Gastrocnemius medialis (tissue), 4 donors: ENCODE measurements at regions not wholly inside any gene's neighbourhood (a gene's known extent, or its start where the extent isn't known, plus 50 kb on each side); places are given as distances from the start of the nearest gene placed in this dataset.

Experiments used
- ATAC-seq, 2 donors: fragments of 150-250 bp; one replicate each; pipeline ENCODE4 v1.9.1; 2016
- DNase-seq, 2 donors: peaks; one replicate each; pipeline ENCODE4 v3.0.0-alpha.2; 2019
- H3K27ac ChIP-seq, 4 donors: fragments of 200-600 bp; sonication (generic); 1 replicate in 1 of 4; 2 replicates in 3 of 4; pipeline ENCODE4 v1.5.1; 2016 to 2018; ENCODE audit warnings: mild to moderate bottlenecking in 2 of 4, moderate library complexity in 1 of 4
- H3K27me3 ChIP-seq, 3 donors: fragments of 200-600 bp; sonication (generic) in 2 of 3; 1 replicate in 1 of 3; 2 replicates in 2 of 3; pipeline versions ENCODE4 v1.5.1 to v1.6.0; 2016 to 2019; ENCODE audit warnings: mild to moderate bottlenecking in 1 of 3, moderate library complexity in 1 of 3
- H3K36me3 ChIP-seq, 2 donors: fragments of 200-600 bp; sonication (generic) in 1 of 2; one replicate each; pipeline ENCODE4 v1.5.1; 2017 to 2018
- H3K4me1 ChIP-seq, 2 donors: fragments of 200-600 bp; sonication (generic) in 1 of 2; one replicate each; pipeline ENCODE4 v1.5.1; 2016 to 2017; ENCODE audit warnings: mild to moderate bottlenecking in 2 of 2
- H3K4me3 ChIP-seq, 4 donors: fragments of 200-600 bp; sonication (generic) in 3 of 4; 1 replicate in 1 of 4; 2 replicates in 3 of 4; pipeline ENCODE4 v1.5.1; 2016 to 2019; ENCODE audit warnings: mild to moderate bottlenecking in 2 of 4
- H3K9me3 ChIP-seq, 3 donors: fragments of 200-600 bp; sonication (generic) in 2 of 3; 1 replicate in 1 of 3; 2 replicates in 2 of 3; pipeline ENCODE4 v1.5.1; 2016 to 2019
- CTCF ChIP-seq, 5 experiments: fragments of 450-650 bp in 3 of 5; fragments of 200-600 bp in 2 of 5; sonication (generic) in 2 of 5; IDR thresholded peaks in 4 of 5; conservative IDR thresholded peaks in 1 of 5; 1 replicate in 4 of 5; 2 replicates in 1 of 5; pipeline ENCODE4 v1.5.1; 2016 to 2019; ENCODE audit warnings: antibody characterized with exemption in 5 of 5, mild to moderate bottlenecking in 3 of 5, moderate library complexity in 3 of 5
- POLR2A ChIP-seq, 2 donors: fragments of 450-650 bp; IDR thresholded peaks; one replicate each; pipeline ENCODE4 v1.6.1; 2017; ENCODE audit warnings: antibody characterized with exemption in 2 of 2, mild to moderate bottlenecking in 2 of 2, moderate library complexity in 2 of 2
- in situ Hi-C, 4 donors: fragments of 200-750 bp; cut with MboI; loops; one replicate each; pipeline versions ENCODE4 v1.15.0 to v1.8.0; 2017; ENCODE audit warnings: low sequenced_read_pairs in 4 of 4
- intact Hi-C: fragments of 100-400 bp; cut with DNase I; formaldehyde crosslinking; loops from one replicate; pipeline ENCODE4 v1.15.1; 2023; ENCODE audit warnings: low total_unique reads

- Histone ChIP-seq H3K4me3 (no peak overlapping the region), H3K9me3 (no peaks in the 10 kb centered on the region), H3K36me3 (no peaks in the 10 kb centered on the region), H3K27me3 (no peaks in the 10 kb centered on the region), H3K4me1 (no peaks in the 10 kb centered on the region), H3K27ac (no peak overlapping the region)
- ATAC-seq = no peak
- intact Hi-C loops (no loop called here), in situ Hi-C loops (no loop called here)
- DNase-seq = no peak
- TF ChIP-seq CTCF (IDR thresholded peaks at IDR 0.05 in 4 of 5, conservative IDR thresholded peaks at IDR 0.05 in 1 of 5) (no peak), POLR2A (IDR thresholded peaks at IDR 0.05) (no peak)
Observed at GRCh38 chr18:28789502-28789901, 612.6 kb upstream of the CDH2 start.

GRCh38 chr18:28786926-28787325, 610.0 kb upstream of the CDH2 start:
- intact Hi-C loops (no loop called here), in situ Hi-C loops (no loop called here)
- ATAC-seq = no peak
- no peaks in the 10 kb centered on the region for H3K9me3 ChIP-seq
- no peak overlapping the region for H3K27ac ChIP-seq
- H3K4me1 ChIP-seq = no peaks in the 10 kb centered on the region
- no peak for DNase-seq
- TF ChIP-seq POLR2A (IDR thresholded peaks at IDR 0.05) = no peak
- no peaks in the 10 kb centered on the region for H3K27me3 ChIP-seq
- H3K4me3 ChIP-seq = no peak overlapping the region
- no peaks in the 10 kb centered on the region for H3K36me3 ChIP-seq

- no peaks in the 10 kb centered on the region for H3K4me1 ChIP-seq
- H3K9me3 ChIP-seq = no peaks in the 10 kb centered on the region
- DNase-seq (no peak), ATAC-seq (no peak)
- no peaks in the 10 kb centered on the region for H3K27me3 ChIP-seq
- in situ Hi-C loops = no loop called here
- no peaks in the 10 kb centered on the region for H3K36me3 ChIP-seq
- H3K4me3 ChIP-seq = no peak overlapping the region
- intact Hi-C loops = no loop called here
- no peak overlapping the region for H3K27ac ChIP-seq
- TF ChIP-seq CTCF (IDR thresholded peaks at IDR 0.05 in 4 of 5, conservative IDR thresholded peaks at IDR 0.05 in 1 of 5) (no peak), POLR2A (IDR thresholded peaks at IDR 0.05) (no peak)
Observed at GRCh38 chr18:28781616-28782362, 604.9 kb upstream of the CDH2 start.

GRCh38 chr18:28778706-28779105, 601.8 kb upstream of the CDH2 start:
- no peak for DNase-seq
- in situ Hi-C loops (no loop called here), intact Hi-C loops (no loop called here)
- TF ChIP-seq POLR2A (IDR thresholded peaks at IDR 0.05) (no peak), CTCF (IDR thresholded peaks at IDR 0.05 in 4 of 5, conservative IDR thresholded peaks at IDR 0.05 in 1 of 5) (no peak)
- Histone ChIP-seq H3K27ac (no peak overlapping the region), H3K36me3 (no peaks in the 10 kb centered on the region), H3K9me3 (no peaks in the 10 kb centered on the region), H3K27me3 (no peaks in the 10 kb centered on the region), H3K4me1 (no peaks in the 10 kb centered on the region), H3K4me3 (no peak overlapping the region)
- ATAC-seq = no peak

- DNase-seq = no peak
- H3K4me1 ChIP-seq = no peaks in the 10 kb centered on the region
- H3K27me3 ChIP-seq = no peaks in the 10 kb centered on the region
- in situ Hi-C loops = no loop called here
- no peak overlapping the region for H3K4me3 ChIP-seq
- no peak overlapping the region for H3K27ac ChIP-seq
- no peaks in the 10 kb centered on the region for H3K9me3 ChIP-seq
- TF ChIP-seq CTCF (IDR thresholded peaks at IDR 0.05 in 4 of 5, conservative IDR thresholded peaks at IDR 0.05 in 1 of 5) (no peak), POLR2A (IDR thresholded peaks at IDR 0.05) (no peak)
- no peaks in the 10 kb centered on the region for H3K36me3 ChIP-seq
- no peak for ATAC-seq
- intact Hi-C loops = no loop called here
Observed at GRCh38 chr18:28777756-28778155, 600.8 kb upstream of the CDH2 start.
